ENCODE measurements at regions not wholly inside any gene's neighbourhood (a gene's known extent, or its start where the extent isn't known, plus 50 kb on each side); places are given as distances from the start of the nearest gene placed in this dataset.

DNA sequence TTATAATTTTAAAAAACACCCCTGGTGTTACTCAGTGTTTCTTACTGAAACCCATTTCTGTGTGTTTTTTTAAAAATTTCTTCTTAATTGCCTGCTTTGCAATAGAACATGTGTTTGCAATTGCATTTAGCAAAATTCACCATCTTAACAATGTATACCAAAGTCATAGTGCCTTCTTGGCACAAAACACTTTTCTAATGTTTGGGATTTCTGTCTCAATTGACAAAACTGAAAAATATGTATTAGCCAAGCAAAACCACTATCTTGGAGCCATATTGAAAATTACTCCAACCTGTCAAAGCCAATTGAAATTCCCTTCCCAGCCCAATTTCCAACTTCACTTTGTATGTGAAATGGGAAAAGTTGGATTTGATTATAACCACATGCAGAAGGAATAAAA, 88.4 kb upstream of the RSPO3 start:
- TF ChIP-seq, protein P1, sequence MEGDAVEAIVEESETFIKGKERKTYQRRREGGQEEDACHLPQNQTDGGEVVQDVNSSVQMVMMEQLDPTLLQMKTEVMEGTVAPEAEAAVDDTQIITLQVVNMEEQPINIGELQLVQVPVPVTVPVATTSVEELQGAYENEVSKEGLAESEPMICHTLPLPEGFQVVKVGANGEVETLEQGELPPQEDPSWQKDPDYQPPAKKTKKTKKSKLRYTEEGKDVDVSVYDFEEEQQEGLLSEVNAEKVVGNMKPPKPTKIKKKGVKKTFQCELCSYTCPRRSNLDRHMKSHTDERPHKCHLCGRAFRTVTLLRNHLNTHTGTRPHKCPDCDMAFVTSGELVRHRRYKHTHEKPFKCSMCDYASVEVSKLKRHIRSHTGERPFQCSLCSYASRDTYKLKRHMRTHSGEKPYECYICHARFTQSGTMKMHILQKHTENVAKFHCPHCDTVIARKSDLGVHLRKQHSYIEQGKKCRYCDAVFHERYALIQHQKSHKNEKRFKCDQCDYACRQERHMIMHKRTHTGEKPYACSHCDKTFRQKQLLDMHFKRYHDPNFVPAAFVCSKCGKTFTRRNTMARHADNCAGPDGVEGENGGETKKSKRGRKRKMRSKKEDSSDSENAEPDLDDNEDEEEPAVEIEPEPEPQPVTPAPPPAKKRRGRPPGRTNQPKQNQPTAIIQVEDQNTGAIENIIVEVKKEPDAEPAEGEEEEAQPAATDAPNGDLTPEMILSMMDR (IDR thresholded peaks at IDR 0.05; ENCODE audit: low read length): no peak
- no peak for TF ChIP-seq EZH2 (IDR thresholded peaks at IDR 0.05; ENCODE audit: borderline replicate concordance, low read length)

Measured in OCI-LY1 (cell line).